Skeletal muscle satellite cell (primary cell): ENCODE measurements at regions not wholly inside any gene's neighbourhood (a gene's known extent, or its start where the extent isn't known, plus 50 kb on each side); places are given as distances from the start of the nearest gene placed in this dataset.
"Not testable (repeated sequence)": the region's sequence is repeated elsewhere in the genome, so short reads cannot be mapped to it uniquely, and the experiment has no call there.

Experiments
- H3K27me3 ChIP-seq: 2 replicates; pipeline ENCODE4 v1.7.0; 2013; ENCODE audit warnings: low read length; ENCODE audit not compliant: control insufficient read depth, insufficient read depth
- H3K36me3 ChIP-seq: 2 replicates; pipeline ENCODE4 v1.7.0; 2013; ENCODE audit warnings: mild to moderate bottlenecking, control low read depth, low read length; ENCODE audit not compliant: insufficient read depth
- H3K4me1 ChIP-seq: 2 replicates; pipeline ENCODE4 v1.7.0; 2013; ENCODE audit warnings: low read length; ENCODE audit not compliant: control insufficient read depth, insufficient read depth
- H3K4me2 ChIP-seq: 2 replicates; pipeline ENCODE4 v1.7.0; 2013; ENCODE audit warnings: mild to moderate bottlenecking, low read length
- H3K4me3 ChIP-seq: 2 replicates; pipeline ENCODE4 v1.7.0; 2013; ENCODE audit warnings: low read length
- H3K9ac ChIP-seq: 2 replicates; pipeline ENCODE4 v1.7.0; 2013; ENCODE audit warnings: mild to moderate bottlenecking, low read depth, low read length, moderate library complexity
- H3K9me3 ChIP-seq: replicated peaks from 2 replicates; pipeline ENCODE4 v1.7.0; 2013; ENCODE audit warnings: mild to moderate bottlenecking, control low read depth, low read length

- Histone ChIP-seq H3K27me3 (no peaks in the 10 kb centered on the region), H3K4me1 (no peaks in the 10 kb centered on the region), H3K4me2 (no peak overlapping the region), H3K36me3 (no peaks in the 10 kb centered on the region), H3K9me3 (no peaks in the 10 kb centered on the region), H3K9ac (no peak overlapping the region), H3K4me3 (no peak overlapping the region)
Measured at GRCh38 chr6:22205266-22205665, 91.6 kb downstream of the PRL start.

GRCh38 chr6:22206106-22206505, 90.7 kb downstream of the PRL start:
- Histone ChIP-seq H3K4me2 (no peak overlapping the region), H3K9me3 (no peaks in the 10 kb centered on the region), H3K4me1 (no peaks in the 10 kb centered on the region), H3K36me3 (no peaks in the 10 kb centered on the region), H3K4me3 (no peak overlapping the region), H3K27me3 (no peaks in the 10 kb centered on the region), H3K9ac (no peak overlapping the region)

- no peaks in the 10 kb centered on the region for H3K4me1 ChIP-seq
- no peaks in the 10 kb centered on the region for H3K36me3 ChIP-seq
- H3K9me3 ChIP-seq: no peaks in the 10 kb centered on the region
- H3K4me3 ChIP-seq: no peak overlapping the region
- no peaks in the 10 kb centered on the region for H3K27me3 ChIP-seq
- H3K4me2 ChIP-seq: no peak overlapping the region
- H3K9ac ChIP-seq: no peak overlapping the region
Measured at GRCh38 chr6:22208026-22208425, 88.8 kb downstream of the PRL start.

GRCh38 chr6:22214314-22214713, 82.5 kb downstream of the PRL start:
- Histone ChIP-seq H3K27me3 (no peaks in the 10 kb centered on the region), H3K4me3 (no peak overlapping the region), H3K4me1 (no peaks in the 10 kb centered on the region), H3K9ac (no peak overlapping the region), H3K9me3 (no peaks in the 10 kb centered on the region), H3K36me3 (no peaks in the 10 kb centered on the region), H3K4me2 (no peak overlapping the region)

GRCh38 chr6:22215474-22215873, 81.4 kb downstream of the PRL start:
- H3K4me1 ChIP-seq, H3K4me2 ChIP-seq, H3K9ac ChIP-seq, H3K4me3 ChIP-seq, H3K9me3 ChIP-seq, H3K36me3 ChIP-seq, H3K27me3 ChIP-seq: not testable (repeated sequence)

- Histone ChIP-seq H3K4me1 (no peaks in the 10 kb centered on the region), H3K4me2 (no peak overlapping the region), H3K27me3 (no peaks in the 10 kb centered on the region), H3K4me3 (no peak overlapping the region), H3K9me3 (no peaks in the 10 kb centered on the region), H3K9ac (no peak overlapping the region), H3K36me3 (no peaks in the 10 kb centered on the region)
Measured at GRCh38 chr6:22218410-22218809, 78.4 kb downstream of the PRL start.

- Histone ChIP-seq H3K9me3 (no peaks in the 10 kb centered on the region), H3K27me3 (no peaks in the 10 kb centered on the region), H3K36me3 (no peaks in the 10 kb centered on the region), H3K4me2 (no peak overlapping the region), H3K9ac (no peak overlapping the region), H3K4me1 (no peaks in the 10 kb centered on the region), H3K4me3 (no peak overlapping the region)
Measured at GRCh38 chr6:22219925-22220324, 76.9 kb downstream of the PRL start.

- Histone ChIP-seq H3K36me3 (no peaks in the 10 kb centered on the region), H3K9me3 (no peaks in the 10 kb centered on the region), H3K27me3 (no peaks in the 10 kb centered on the region), H3K4me3 (no peak overlapping the region), H3K9ac (no peak overlapping the region), H3K4me1 (no peaks in the 10 kb centered on the region), H3K4me2 (no peak overlapping the region)
Measured at GRCh38 chr6:22221211-22221610, 75.6 kb downstream of the PRL start.

- Histone ChIP-seq H3K9me3 (no peaks in the 10 kb centered on the region), H3K36me3 (no peaks in the 10 kb centered on the region), H3K4me2 (no peak overlapping the region), H3K9ac (no peak overlapping the region), H3K27me3 (no peaks in the 10 kb centered on the region), H3K4me3 (no peak overlapping the region), H3K4me1 (no peaks in the 10 kb centered on the region)
Measured at GRCh38 chr6:22221630-22222029, 75.2 kb downstream of the PRL start.

GRCh38 chr6:22222469-22222868, 74.4 kb downstream of the PRL start:
- Histone ChIP-seq H3K4me2 (no peak overlapping the region), H3K9ac (no peak overlapping the region), H3K27me3 (no peaks in the 10 kb centered on the region), H3K9me3 (no peaks in the 10 kb centered on the region), H3K4me1 (no peaks in the 10 kb centered on the region), H3K36me3 (no peaks in the 10 kb centered on the region), H3K4me3 (no peak overlapping the region)

GRCh38 chr6:22227824-22228610, 68.8 kb downstream of the PRL start:
- no peak overlapping the region for H3K4me2 ChIP-seq
- no peak overlapping the region for H3K4me3 ChIP-seq
- H3K9ac ChIP-seq: no peak overlapping the region
- H3K27me3 ChIP-seq: no peaks in the 10 kb centered on the region
- no peaks in the 10 kb centered on the region for H3K4me1 ChIP-seq
- no peaks in the 10 kb centered on the region for H3K36me3 ChIP-seq
- H3K9me3 ChIP-seq: no peaks in the 10 kb centered on the region

GRCh38 chr6:22231050-22231449, 65.8 kb downstream of the PRL start:
- H3K4me3 ChIP-seq: no peak overlapping the region
- no peak overlapping the region for H3K9ac ChIP-seq
- H3K27me3 ChIP-seq: no peaks in the 10 kb centered on the region
- no peaks in the 10 kb centered on the region for H3K9me3 ChIP-seq
- H3K36me3 ChIP-seq: no peaks in the 10 kb centered on the region
- H3K4me2 ChIP-seq: no peak overlapping the region
- peaks cover 1% of the 10 kb centered on the region for H3K4me1 ChIP-seq
